Adrenal gland (tissue), 9 donors: ENCODE measurements at regions not wholly inside any gene's neighbourhood (a gene's known extent, or its start where the extent isn't known, plus 50 kb on each side); places are given as distances from the start of the nearest gene placed in this dataset.

ENCODE experiments used
- DNase-seq, 7 donors: peaks; one replicate each; pipeline ENCODE4 v3.0.0-alpha.2; 2019 to 2020
- H3K27ac ChIP-seq, 5 donors: fragments of 200-600 bp; sonication (generic) in 4 of 5; 1 replicate in 3 of 5; 2 replicates in 2 of 5; pipeline versions ENCODE4 v1.5.1 to v1.8.0; 2016 to 2020; ENCODE audit warnings: mild to moderate bottlenecking in 1 of 5
- H3K27me3 ChIP-seq: fragments of 200-600 bp; 2 replicates; pipeline ENCODE4 v1.8.0; 2021
- H3K36me3 ChIP-seq, 2 donors: fragments of 200-600 bp; replicated peaks in 1 of 2; 1 replicate in 1 of 2; 2 replicates in 1 of 2; pipeline versions ENCODE4 v1.5.1 to v1.8.0; 2018 to 2022
- H3K4me1 ChIP-seq, 2 donors: fragments of 200-600 bp; replicated peaks in 1 of 2; 1 replicate in 1 of 2; 2 replicates in 1 of 2; pipeline versions ENCODE4 v1.5.1 to v1.8.0; 2018 to 2021
- H3K4me3 ChIP-seq, 4 donors: fragments of 200-600 bp; sonication (generic) in 3 of 4; one replicate each; pipeline ENCODE4 v1.5.1; 2016 to 2018
- H3K9me3 ChIP-seq, 3 donors: fragments of 200-600 bp; sonication (generic) in 1 of 3; replicated peaks in 1 of 3; 1 replicate in 2 of 3; 2 replicates in 1 of 3; pipeline versions ENCODE4 v1.5.1 to v1.8.0; 2016 to 2021
- POLR2A ChIP-seq, 2 donors: fragments of 450-650 bp; IDR thresholded peaks; one replicate each; pipeline ENCODE4 v1.6.1; 2017; ENCODE audit warnings: antibody characterized with exemption in 2 of 2, mild to moderate bottlenecking in 2 of 2, moderate library complexity in 1 of 2
- WGBS, 4 donors: extraction: QIAGEN DNeasy Blood & Tissue Kit in 2 of 4; methylation state at CpG; one replicate each; pipeline versions ENCODE4 v1.1.5 to v1.1.7; 2013 to 2017; 5-methylcytosine and 5-hydroxymethylcytosine counted together
- intact Hi-C, 2 donors: fragments of 100-400 bp; cut with DNase I; formaldehyde crosslinking; loops; one replicate each; pipeline versions ENCODE4 v1.14.1 to v1.15.0; 2022 to 2023
- TF ChIP-seq, protein P1 (sequence below), 6 experiments: fragments of 450-650 bp in 4 of 6; fragments of 200-600 bp in 2 of 6; sonication (generic) in 1 of 6; IDR thresholded peaks; 1 replicate in 5 of 6; 2 replicates in 1 of 6; pipeline versions ENCODE4 v1.5.1 to v1.8.0; 2016 to 2021; ENCODE audit warnings: antibody characterized with exemption in 6 of 6, mild to moderate bottlenecking in 2 of 6, moderate library complexity in 1 of 6
- donor health status: healthy with polysubstance abuse.
- donor health status: Bipolar disorder and iron deficiency.
- donor health status: DM: yes; HTN: yes; CAD: no.
- donor health status: DM: no; HTN: no; CAD: no.
- donor health status: DM: no; HTN: no; CAD: no.

DNA sequence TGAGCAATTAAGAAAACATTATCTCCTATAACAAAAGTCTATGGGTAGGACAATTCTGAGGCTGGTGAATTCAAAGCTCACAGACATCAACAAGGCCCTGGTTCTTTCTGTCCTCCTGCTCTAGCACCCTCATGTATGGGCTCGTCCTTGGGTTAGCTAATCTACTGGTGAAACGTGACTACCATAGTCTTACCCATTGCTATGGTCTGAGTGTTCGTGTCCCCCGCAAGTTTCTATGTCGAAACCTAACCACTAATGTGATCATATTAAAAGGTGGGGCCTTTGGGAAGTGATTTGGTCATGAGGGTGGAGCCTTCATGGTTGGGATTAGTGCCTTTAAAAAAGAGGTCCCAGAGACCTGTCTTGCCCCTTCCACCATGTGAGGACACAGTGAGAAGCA is 564.7 kb downstream of the TNS1 start:
- H3K27ac ChIP-seq: peak overlapping the region in 2 of 5 donors; percentile 60 to 67
- H3K4me1 ChIP-seq: peaks cover 6 to 43% of the 10 kb centered on the region in 2 donors
- TF ChIP-seq, protein P1, sequence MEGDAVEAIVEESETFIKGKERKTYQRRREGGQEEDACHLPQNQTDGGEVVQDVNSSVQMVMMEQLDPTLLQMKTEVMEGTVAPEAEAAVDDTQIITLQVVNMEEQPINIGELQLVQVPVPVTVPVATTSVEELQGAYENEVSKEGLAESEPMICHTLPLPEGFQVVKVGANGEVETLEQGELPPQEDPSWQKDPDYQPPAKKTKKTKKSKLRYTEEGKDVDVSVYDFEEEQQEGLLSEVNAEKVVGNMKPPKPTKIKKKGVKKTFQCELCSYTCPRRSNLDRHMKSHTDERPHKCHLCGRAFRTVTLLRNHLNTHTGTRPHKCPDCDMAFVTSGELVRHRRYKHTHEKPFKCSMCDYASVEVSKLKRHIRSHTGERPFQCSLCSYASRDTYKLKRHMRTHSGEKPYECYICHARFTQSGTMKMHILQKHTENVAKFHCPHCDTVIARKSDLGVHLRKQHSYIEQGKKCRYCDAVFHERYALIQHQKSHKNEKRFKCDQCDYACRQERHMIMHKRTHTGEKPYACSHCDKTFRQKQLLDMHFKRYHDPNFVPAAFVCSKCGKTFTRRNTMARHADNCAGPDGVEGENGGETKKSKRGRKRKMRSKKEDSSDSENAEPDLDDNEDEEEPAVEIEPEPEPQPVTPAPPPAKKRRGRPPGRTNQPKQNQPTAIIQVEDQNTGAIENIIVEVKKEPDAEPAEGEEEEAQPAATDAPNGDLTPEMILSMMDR (IDR thresholded peaks at IDR 0.05): no peak
- no peak for TF ChIP-seq POLR2A (IDR thresholded peaks at IDR 0.05)
- no peaks in the 10 kb centered on the region for H3K27me3 ChIP-seq
- H3K9me3 ChIP-seq: no peaks in the 10 kb centered on the region
- DNase-seq: no peak
- no peaks in the 10 kb centered on the region for H3K36me3 ChIP-seq
- no peak overlapping the region for H3K4me3 ChIP-seq
- 90 to 92% (median 91%) methylated on average over 5 of the region's 5 CpGs for WGBS, 4 donors
- intact Hi-C loops: no loop called here

GRCh38 chr2:217437290-217437870 is 565.4 kb downstream of the TNS1 start:
- H3K36me3 ChIP-seq: no peaks in the 10 kb centered on the region
- DNase-seq: peak in 2 of 7 donors; percentile 22 to 26
- H3K27ac ChIP-seq: peak overlapping the region in 2 of 5 donors; percentile 62 to 67
- H3K9me3 ChIP-seq: no peaks in the 10 kb centered on the region
- intact Hi-C loops: no loop called here
- no peak overlapping the region for H3K4me3 ChIP-seq
- no peak for TF ChIP-seq POLR2A (IDR thresholded peaks at IDR 0.05)
- TF ChIP-seq, protein P1 (IDR thresholded peaks at IDR 0.05): no peak
- WGBS, 4 donors: 76 to 81% (median 78%) methylated on average over 6 of the region's 6 CpGs
- H3K4me1 ChIP-seq: peaks cover 6 to 50% of the 10 kb centered on the region in 2 donors
- H3K27me3 ChIP-seq: no peaks in the 10 kb centered on the region

- Histone ChIP-seq H3K27me3 (no peaks in the 10 kb centered on the region), H3K27ac (peak overlapping the region in 2 of 5 donors; percentile 52 to 62), H3K4me1 (peaks cover 6 to 60% of the 10 kb centered on the region in 2 donors), H3K9me3 (no peaks in the 10 kb centered on the region), H3K4me3 (no peak overlapping the region), H3K36me3 (no peaks in the 10 kb centered on the region)
- WGBS, 4 donors: 76 to 87% (median 80%) methylated on average over 5 of the region's 5 CpGs
- TF ChIP-seq POLR2A (IDR thresholded peaks at IDR 0.05): no peak
- TF ChIP-seq, protein P1 (IDR thresholded peaks at IDR 0.05): no peak
- no peak for DNase-seq
- intact Hi-C loops: no loop called here
Observed at GRCh38 chr2:217436386-217436785, 566.4 kb downstream of the TNS1 start.

- 29 to 47% (median 34%) methylated on average over 6 to 8 of the region's 8 CpGs for WGBS, 4 donors
- Histone ChIP-seq H3K4me3 (peak overlapping the region in 1 of 4 donors; percentile 51), H3K27me3 (no peaks in the 10 kb centered on the region), H3K9me3 (no peaks in the 10 kb centered on the region), H3K27ac (peak overlapping the region in 3 of 5 donors; percentile 52 to 86 (median 73)), H3K4me1 (peaks cover 6 to 55% of the 10 kb centered on the region in 2 donors), H3K36me3 (no peaks in the 10 kb centered on the region)
- TF ChIP-seq, protein P1 (IDR thresholded peaks at IDR 0.05): no peak
- TF ChIP-seq POLR2A (IDR thresholded peaks at IDR 0.05): peak in 1 of 2 donors; percentile 51
- intact Hi-C loops: no loop called here
- DNase-seq: peak; percentile 90 to 98 (median 96)
Observed at GRCh38 chr2:217434180-217434975, 568.4 kb downstream of the TNS1 start.
